Mesendoderm (in vitro differentiated cells): ENCODE measurements at regions not wholly inside any gene's neighbourhood (a gene's known extent, or its start where the extent isn't known, plus 50 kb on each side); places are given as distances from the start of the nearest gene placed in this dataset.

Source experiments
- DNase-seq: peaks from one replicate; pipeline ENCODE4 v3.0.0; 2013
- H2AK5ac ChIP-seq: 2 replicates; pipeline ENCODE4 v1.6.1; 2013; ENCODE audit warnings: low read length, inconsistent platforms
- H2BK120ac ChIP-seq: 2 replicates; pipeline ENCODE4 v1.6.1; 2013; ENCODE audit warnings: low read depth, mild to moderate bottlenecking, low read length, moderate library complexity, mixed read lengths
- H2BK15ac ChIP-seq: replicated peaks from 2 replicates; pipeline ENCODE4 v1.6.1; 2013; ENCODE audit warnings: low read depth, mild to moderate bottlenecking, moderate library complexity
- H2BK5ac ChIP-seq: 2 replicates; pipeline ENCODE4 v1.6.1; 2013; ENCODE audit warnings: low read length, inconsistent platforms
- H3K18ac ChIP-seq: 2 replicates; pipeline ENCODE4 v1.6.1; 2013; ENCODE audit warnings: mild to moderate bottlenecking, low read length, mixed read lengths
- H3K23ac ChIP-seq: one replicate; pipeline ENCODE4 v1.6.1; 2013; ENCODE audit warnings: low read length
- H3K27ac ChIP-seq: 2 replicates; pipeline ENCODE4 v1.5.1; 2013; ENCODE audit warnings: low read depth, mild to moderate bottlenecking, inconsistent platforms, low read length, moderate library complexity
- H3K27me3 ChIP-seq: 2 replicates; pipeline ENCODE4 v1.6.1; 2013; ENCODE audit warnings: low read length, control low read depth, mild to moderate bottlenecking, inconsistent platforms; ENCODE audit not compliant: insufficient read depth, poor library complexity
- H3K36me3 ChIP-seq: 2 replicates; pipeline ENCODE4 v1.6.1; 2013; ENCODE audit warnings: low read length, inconsistent platforms; ENCODE audit not compliant: control insufficient read depth, insufficient read depth
- H3K4ac ChIP-seq: one replicate; pipeline ENCODE4 v1.6.1; 2013; ENCODE audit warnings: low read depth, mild to moderate bottlenecking, low read length, moderate library complexity
- H3K4me1 ChIP-seq: 2 replicates; pipeline ENCODE4 v1.6.1; 2013; ENCODE audit warnings: low read depth, low read length, inconsistent platforms; ENCODE audit not compliant: control insufficient read depth
- H3K4me2 ChIP-seq: 2 replicates; pipeline ENCODE4 v1.6.1; 2013; ENCODE audit warnings: low read length
- H3K4me3 ChIP-seq: 2 replicates; pipeline ENCODE4 v1.5.1; 2013; ENCODE audit warnings: mild to moderate bottlenecking, low read length
- H3K56ac ChIP-seq: one replicate; pipeline ENCODE4 v1.6.1; 2013; ENCODE audit warnings: low read length
- H3K79me1 ChIP-seq: 2 replicates; pipeline ENCODE4 v1.6.1; 2013; ENCODE audit warnings: low read length, inconsistent platforms
- H3K79me2 ChIP-seq: 2 replicates; pipeline ENCODE4 v1.6.1; 2013; ENCODE audit warnings: mild to moderate bottlenecking, low read length; ENCODE audit not compliant: control insufficient read depth, insufficient read depth
- H3K9ac ChIP-seq: 2 replicates; pipeline ENCODE4 v1.6.1; 2013; ENCODE audit warnings: low read length, inconsistent platforms
- H4K5ac ChIP-seq: one replicate; pipeline ENCODE4 v1.6.1; 2013; ENCODE audit warnings: low read length
- H4K8ac ChIP-seq: one replicate; pipeline ENCODE4 v1.6.1; 2013; ENCODE audit warnings: low read depth, mild to moderate bottlenecking, control low read depth, low read length, moderate library complexity
- WGBS: extraction: QIAGEN DNeasy Blood & Tissue Kit; methylation state at CpG from one replicate; pipeline ENCODE4 v1.1.7; 2013; ENCODE audit warnings: low lambda C conversion rate, missing lambda C conversion rate; ENCODE audit not compliant: insufficient coverage; ENCODE audit errors: extremely low coverage; 5-methylcytosine and 5-hydroxymethylcytosine counted together

DNA sequence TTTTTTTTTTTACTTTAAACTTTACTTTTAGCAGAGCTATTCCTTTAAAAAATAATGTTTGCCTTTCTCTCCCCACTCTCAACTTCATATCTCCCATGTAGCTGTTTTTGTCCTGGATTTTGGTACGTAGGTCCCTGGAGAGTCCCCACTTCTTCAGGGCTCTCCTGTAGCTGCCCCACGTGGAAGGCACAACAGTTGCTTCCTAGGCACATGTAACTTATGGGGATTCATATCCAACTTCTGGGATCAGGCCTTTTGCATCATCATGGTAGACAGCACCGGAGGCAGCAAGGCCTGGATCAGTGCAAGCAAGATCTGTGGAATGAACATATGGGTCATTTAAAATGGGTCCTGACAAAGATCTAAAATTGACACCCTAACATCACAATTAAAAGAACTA lies 95.7 kb downstream of the ACAA2 start:
- no peak overlapping the region for H2BK5ac ChIP-seq
- H2AK5ac ChIP-seq: no peak overlapping the region
- no peak overlapping the region for H3K18ac ChIP-seq
- H3K23ac ChIP-seq: no peak overlapping the region
- H3K79me2 ChIP-seq: no peaks in the 10 kb centered on the region
- no peaks in the 10 kb centered on the region for H3K79me1 ChIP-seq
- no peak overlapping the region for H3K4me2 ChIP-seq
- no peak for DNase-seq
- WGBS: no CpG with 5 or more reads among the region's 3 CpGs
- H3K27ac ChIP-seq: no peak overlapping the region
- H3K56ac ChIP-seq: no peak overlapping the region
- no peaks in the 10 kb centered on the region for H3K36me3 ChIP-seq
- H3K4me3 ChIP-seq: no peak overlapping the region
- H2BK120ac ChIP-seq: no peak overlapping the region
- no peak overlapping the region for H4K8ac ChIP-seq
- H3K4me1 ChIP-seq: peaks cover 4% of the 10 kb centered on the region
- no peaks in the 10 kb centered on the region for H3K27me3 ChIP-seq
- H2BK15ac ChIP-seq: no peak overlapping the region
- H3K9ac ChIP-seq: no peak overlapping the region
- H3K4ac ChIP-seq: no peak overlapping the region
- no peak overlapping the region for H4K5ac ChIP-seq

DNA sequence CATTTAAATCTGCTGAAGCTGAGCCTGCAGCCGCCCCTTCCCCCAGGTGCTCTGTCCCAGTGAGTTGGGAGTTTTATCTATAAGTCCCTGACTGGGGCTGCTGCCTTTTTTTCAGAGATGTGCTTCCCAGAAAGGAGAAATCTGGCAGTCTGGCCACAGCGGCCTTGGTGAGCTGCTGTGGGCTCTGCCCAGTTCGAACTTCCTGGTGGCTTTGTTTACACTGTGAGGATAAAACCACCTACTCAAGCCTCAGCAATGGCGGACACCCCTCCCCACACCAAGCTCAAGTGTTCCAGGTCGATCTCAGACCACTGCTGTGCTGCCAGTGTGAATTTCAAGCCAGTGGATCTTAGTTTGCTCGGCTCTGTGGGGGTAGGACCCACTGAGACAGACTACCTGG lies 97.3 kb downstream of the ACAA2 start:
- Histone ChIP-seq H3K79me2 (no peaks in the 10 kb centered on the region), H3K27me3 (no peaks in the 10 kb centered on the region), H3K4me1 (peaks cover 2% of the 10 kb centered on the region)

DNA sequence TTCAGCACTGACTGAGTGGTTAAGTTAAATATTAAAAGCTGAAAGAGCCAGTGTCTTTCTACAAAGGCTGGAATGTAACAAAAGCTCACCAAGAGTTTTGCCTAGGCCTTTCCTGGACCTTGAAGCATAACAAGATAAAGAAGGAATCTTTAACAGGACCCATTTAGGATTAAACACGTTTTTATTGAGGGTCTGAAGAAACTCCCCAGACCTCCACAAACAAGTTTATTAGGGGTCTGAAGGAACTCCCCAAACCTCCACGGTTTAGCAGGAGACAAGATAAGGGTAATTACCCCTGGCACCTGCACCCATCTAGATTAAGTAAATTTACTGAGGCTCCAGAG lies 104.0 kb downstream of the ACAA2 start:
- H3K27ac ChIP-seq: no peak overlapping the region
- WGBS: no CpG with 5 or more reads among the region's 2 CpGs
- DNase-seq: no peak

More for the DNA sequence above, 97.3 kb downstream of the ACAA2 start:
- H3K4me2 ChIP-seq: no peak overlapping the region
- H2AK5ac ChIP-seq: no peak overlapping the region
- no peak overlapping the region for H3K9ac ChIP-seq
- no peak overlapping the region for H3K4ac ChIP-seq
- no peak for DNase-seq
- no peaks in the 10 kb centered on the region for H3K79me1 ChIP-seq
- H4K5ac ChIP-seq: no peak overlapping the region
- no peak overlapping the region for H4K8ac ChIP-seq
- H2BK15ac ChIP-seq: no peak overlapping the region
- no peak overlapping the region for H3K4me3 ChIP-seq
- no peak overlapping the region for H3K27ac ChIP-seq
- no peaks in the 10 kb centered on the region for H3K36me3 ChIP-seq
- H3K23ac ChIP-seq: no peak overlapping the region
- peak overlapping the region; percentile 39 for H3K18ac ChIP-seq
- no peak overlapping the region for H2BK120ac ChIP-seq
- peak overlapping the region; percentile 67 for H3K56ac ChIP-seq
- WGBS: no CpG with 5 or more reads among the region's 6 CpGs
- no peak overlapping the region for H2BK5ac ChIP-seq

DNA sequence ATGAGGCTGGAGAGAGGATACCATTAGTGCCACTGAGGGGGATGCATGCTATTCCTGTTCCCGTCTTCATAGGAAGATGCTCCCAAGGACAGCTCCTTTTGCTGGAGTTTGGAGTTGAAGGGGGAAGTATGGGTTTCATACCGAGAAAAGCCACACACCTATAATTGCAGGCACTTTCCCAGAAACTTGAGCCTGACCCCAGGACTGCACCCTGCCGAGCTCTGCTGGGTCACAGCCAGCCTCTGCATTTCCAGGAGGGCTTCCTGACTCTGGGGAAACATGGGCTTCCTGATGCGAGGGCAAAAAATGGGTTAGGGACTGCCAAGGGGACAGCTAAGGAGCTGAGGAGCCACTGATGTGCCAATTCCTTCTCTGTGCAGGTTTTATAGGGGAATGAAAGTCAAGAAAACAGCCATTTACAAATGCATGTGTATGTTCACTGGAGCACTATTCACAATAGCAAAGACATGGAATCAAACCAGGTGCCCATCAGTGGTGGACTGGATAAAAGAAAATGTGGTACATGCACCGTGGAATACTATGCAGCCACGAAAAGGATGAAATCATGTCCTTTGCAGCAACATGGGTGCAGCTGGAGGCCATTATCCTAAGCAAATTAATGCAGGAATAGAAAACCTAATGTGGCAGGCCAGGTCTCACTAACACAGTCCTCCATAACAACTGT lies 104.5 kb downstream of the ACAA2 start:
- no peak overlapping the region for H3K4me3 ChIP-seq

More for the DNA sequence above, 104.0 kb downstream of the ACAA2 start:
- H3K4me1 ChIP-seq: no peaks in the 10 kb centered on the region
- no peak overlapping the region for H2AK5ac ChIP-seq
- no peaks in the 10 kb centered on the region for H3K27me3 ChIP-seq
- no peak overlapping the region for H2BK5ac ChIP-seq
- H2BK15ac ChIP-seq: no peak overlapping the region
- no peak overlapping the region for H2BK120ac ChIP-seq
- H3K56ac ChIP-seq: no peak overlapping the region
- no peak overlapping the region for H4K8ac ChIP-seq
- no peak overlapping the region for H3K9ac ChIP-seq
- H3K23ac ChIP-seq: no peak overlapping the region
- H3K79me1 ChIP-seq: no peaks in the 10 kb centered on the region
- H4K5ac ChIP-seq: no peak overlapping the region
- no peak overlapping the region for H3K18ac ChIP-seq
- H3K4me3 ChIP-seq: no peak overlapping the region
- H3K36me3 ChIP-seq: no peaks in the 10 kb centered on the region
- no peak overlapping the region for H3K4ac ChIP-seq
- H3K79me2 ChIP-seq: no peaks in the 10 kb centered on the region
- no peak overlapping the region for H3K4me2 ChIP-seq

DNA sequence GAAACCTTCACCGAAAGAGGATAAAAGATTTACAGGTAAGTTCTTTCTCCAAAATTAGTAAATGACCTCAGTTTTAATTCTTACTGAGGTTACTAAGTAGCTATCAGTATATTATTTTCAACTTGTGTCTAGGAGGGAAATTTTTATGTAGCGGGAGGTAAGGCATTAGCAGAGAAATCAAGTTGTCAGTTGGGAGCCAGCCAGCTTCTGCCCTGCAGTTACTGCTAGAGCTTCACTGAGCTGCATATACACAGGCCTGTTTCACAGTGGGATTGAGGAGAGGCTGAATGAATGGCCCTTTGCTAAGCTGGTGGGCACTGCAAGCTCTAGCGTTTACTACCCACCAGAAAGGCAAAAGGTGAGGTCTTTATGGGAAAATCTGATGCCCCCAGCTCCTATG lies 105.7 kb downstream of the ACAA2 start:
- Histone ChIP-seq H3K4ac (no peak overlapping the region), H3K23ac (no peak overlapping the region), H2BK5ac (no peak overlapping the region), H3K4me2 (no peak overlapping the region), H3K79me2 (no peaks in the 10 kb centered on the region), H3K4me3 (no peak overlapping the region), H3K56ac (no peak overlapping the region), H3K4me1 (no peaks in the 10 kb centered on the region), H3K18ac (no peak overlapping the region), H4K8ac (no peak overlapping the region), H3K36me3 (no peaks in the 10 kb centered on the region), H2AK5ac (no peak overlapping the region), H4K5ac (no peak overlapping the region), H2BK120ac (no peak overlapping the region), H3K27me3 (no peaks in the 10 kb centered on the region), H3K27ac (no peak overlapping the region), H2BK15ac (no peak overlapping the region), H3K79me1 (no peaks in the 10 kb centered on the region), H3K9ac (no peak overlapping the region)
- WGBS: no CpG with 5 or more reads among the region's 3 CpGs
- no peak for DNase-seq

More for the DNA sequence above, 104.5 kb downstream of the ACAA2 start:
- Histone ChIP-seq H3K27ac (no peak overlapping the region), H3K4me2 (no peak overlapping the region), H3K4me1 (no peaks in the 10 kb centered on the region), H3K23ac (no peak overlapping the region), H3K4ac (no peak overlapping the region), H3K79me2 (no peaks in the 10 kb centered on the region), H2BK5ac (no peak overlapping the region), H3K27me3 (no peaks in the 10 kb centered on the region), H3K36me3 (no peaks in the 10 kb centered on the region), H3K56ac (no peak overlapping the region), H2BK15ac (no peak overlapping the region), H3K18ac (no peak overlapping the region), H3K9ac (no peak overlapping the region), H3K79me1 (no peaks in the 10 kb centered on the region), H4K5ac (no peak overlapping the region), H2AK5ac (no peak overlapping the region), H2BK120ac (no peak overlapping the region), H4K8ac (no peak overlapping the region)
- DNase-seq: no peak
- WGBS: no CpG with 5 or more reads among the region's 6 CpGs

DNA sequence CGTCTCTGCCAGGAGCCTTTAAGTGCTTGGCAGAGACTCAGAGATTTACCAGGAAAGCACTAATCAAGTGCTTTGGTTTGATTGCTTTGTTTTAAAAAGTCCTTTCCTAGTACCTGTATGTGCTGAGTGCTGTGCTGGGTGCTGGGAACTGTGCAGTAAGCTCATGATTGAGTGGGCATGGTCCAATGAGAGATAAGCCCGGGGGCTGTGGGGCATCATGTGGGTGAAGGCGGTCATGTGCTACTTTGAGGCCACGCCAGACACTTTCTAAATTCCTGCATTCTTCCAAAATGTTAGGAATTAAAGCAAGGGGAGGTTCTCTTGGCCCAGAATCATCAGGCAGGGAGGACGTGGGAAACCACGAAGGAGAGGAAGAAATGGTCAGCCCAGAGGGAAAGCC lies 109.0 kb downstream of the ACAA2 start:
- H2BK120ac ChIP-seq: no peak overlapping the region
- H4K8ac ChIP-seq: no peak overlapping the region
- no peaks in the 10 kb centered on the region for H3K4me1 ChIP-seq
- no peaks in the 10 kb centered on the region for H3K79me2 ChIP-seq
- no peak overlapping the region for H3K4me3 ChIP-seq
- H3K36me3 ChIP-seq: no peaks in the 10 kb centered on the region
- no peaks in the 10 kb centered on the region for H3K79me1 ChIP-seq
- H2BK5ac ChIP-seq: no peak overlapping the region
- H3K18ac ChIP-seq: peak overlapping the region; percentile 32
- no peaks in the 10 kb centered on the region for H3K27me3 ChIP-seq
- no peak overlapping the region for H3K9ac ChIP-seq
- no peak overlapping the region for H3K56ac ChIP-seq
- no peak for DNase-seq
- no peak overlapping the region for H2AK5ac ChIP-seq
- H3K23ac ChIP-seq: no peak overlapping the region
- WGBS: no CpG with 5 or more reads among the region's 6 CpGs
- H2BK15ac ChIP-seq: no peak overlapping the region
- no peak overlapping the region for H3K4ac ChIP-seq
- no peak overlapping the region for H3K4me2 ChIP-seq
- no peak overlapping the region for H4K5ac ChIP-seq
- no peak overlapping the region for H3K27ac ChIP-seq
